HEK293 (cell line): ENCODE measurements at regions not wholly inside any gene's neighbourhood (a gene's known extent, or its start where the extent isn't known, plus 50 kb on each side); places are given as distances from the start of the nearest gene placed in this dataset.

Source experiments
- CTCF ChIA-PET: fragments of 350-600 bp; formaldehyde crosslinking; extraction: SDS; loops from one replicate; lab custom pipeline; 2021; ENCODE audit warnings: antibody characterized with exemption; lab: Yijun Ruan, JAX
- POLR2A ChIA-PET: fragments of 300-600 bp; formaldehyde crosslinking; extraction: SDS; loops from one replicate; lab custom pipeline; 2020; ENCODE audit warnings: antibody characterized with exemption, inconsistent platforms; lab: Yijun Ruan, JAX
- H3K27ac ChIP-seq: fragments of 200-500 bp; sonication (Bioruptor generic); 2 replicates; pipeline ENCODE4 v1.5.1; 2014; ENCODE audit warnings: low read depth, low read length, control low read depth, inconsistent platforms; ENCODE audit errors: extremely low read depth
- H3K36me3 ChIP-seq, 2 experiments: fragments of 200-500 bp in 1 of 2; sonication (Bioruptor generic) in 1 of 2; 1 replicate in 1 of 2; 2 replicates in 1 of 2; pipeline ENCODE4 v1.5.1; 2014 to 2017; ENCODE audit warnings: inconsistent platforms in 2 of 2, low read length in 2 of 2; ENCODE audit not compliant: control insufficient read depth in 2 of 2, insufficient read depth in 1 of 2
- H3K4me1 ChIP-seq: fragments of 200-500 bp; sonication (Bioruptor generic); 2 replicates; pipeline ENCODE4 v1.5.1; 2014; ENCODE audit warnings: mild to moderate bottlenecking, low read length, inconsistent platforms; ENCODE audit not compliant: control insufficient read depth, insufficient read depth
- H3K4me3 ChIP-seq: 2 replicates; pipeline ENCODE4 v1.5.1; 2011; ENCODE audit warnings: low read depth, mild to moderate bottlenecking, control low read depth, low read length, moderate library complexity
- H3K9me3 ChIP-seq: fragments of 200-500 bp; sonication (Bioruptor generic); 2 replicates; pipeline ENCODE4 v1.5.1; 2014; ENCODE audit warnings: low read depth, low read length, inconsistent platforms; ENCODE audit not compliant: control insufficient read depth, insufficient read depth
- BCL11B ChIP-seq: fragments of 450-650 bp; formaldehyde crosslinking; IDR thresholded peaks from 2 replicates; pipeline ENCODE4 v1.5.1; 2016; ENCODE audit warnings: low read depth, missing biosample characterization, missing genetic modification characterization
- KLF7 ChIP-seq: fragments of 450-650 bp; formaldehyde crosslinking; IDR thresholded peaks from 2 replicates; pipeline ENCODE4 v1.5.1; 2016; ENCODE audit warnings: missing biosample characterization, missing genetic modification characterization, borderline replicate concordance
- MEIS1 ChIP-seq: sonication (generic); formaldehyde crosslinking; IDR thresholded peaks from 2 replicates; pipeline ENCODE4 v1.8.1; 2022; ENCODE audit warnings: missing genetic modification reagents, mild to moderate bottlenecking, borderline replicate concordance
- SP7 ChIP-seq: fragments of 450-650 bp; formaldehyde crosslinking; IDR thresholded peaks from 2 replicates; pipeline ENCODE4 v1.5.1; 2016; ENCODE audit warnings: missing biosample characterization, missing genetic modification characterization
- WT1 ChIP-seq: fragments of 450-650 bp; formaldehyde crosslinking; IDR thresholded peaks from 2 replicates; pipeline ENCODE4 v1.5.1; 2016; ENCODE audit warnings: missing biosample characterization, missing genetic modification characterization
- YY2 ChIP-seq: fragments of 450-650 bp; formaldehyde crosslinking; IDR thresholded peaks from 2 replicates; pipeline ENCODE4 v1.5.1; 2016; ENCODE audit warnings: missing biosample characterization, missing genetic modification characterization
- ZBTB21 ChIP-seq: fragments of 450-650 bp; formaldehyde crosslinking; IDR thresholded peaks from 2 replicates; pipeline ENCODE4 v1.5.1; 2017; ENCODE audit warnings: missing biosample characterization, missing genetic modification characterization
- ZIC2 ChIP-seq: fragments of 450-650 bp; formaldehyde crosslinking; IDR thresholded peaks from 2 replicates; pipeline ENCODE4 v1.5.1; 2016; ENCODE audit warnings: missing biosample characterization, missing genetic modification characterization
- ZNF114 ChIP-seq: fragments of 450-650 bp; formaldehyde crosslinking; IDR thresholded peaks from 2 replicates; pipeline ENCODE4 v1.5.0; 2017; ENCODE audit warnings: missing biosample characterization, missing genetic modification characterization
- ZNF24 ChIP-seq: fragments of 450-650 bp; formaldehyde crosslinking; IDR thresholded peaks from 2 replicates; pipeline ENCODE4 v1.5.1; 2016; ENCODE audit warnings: missing biosample characterization, missing genetic modification characterization
- ZNF341 ChIP-seq: fragments of 450-650 bp; formaldehyde crosslinking; IDR thresholded peaks from 2 replicates; pipeline ENCODE4; 2016; ENCODE audit warnings: low read depth, missing biosample characterization, missing genetic modification characterization
- ZNF354C ChIP-seq: fragments of 450-650 bp; formaldehyde crosslinking; IDR thresholded peaks from 2 replicates; pipeline ENCODE4 v1.5.1; 2016; ENCODE audit warnings: missing biosample characterization, missing genetic modification characterization, low read depth, borderline replicate concordance
- ZNF391 ChIP-seq: fragments of 450-650 bp; formaldehyde crosslinking; IDR thresholded peaks from 2 replicates; pipeline ENCODE4 v1.5.1; 2016; ENCODE audit warnings: low read depth, missing biosample characterization, missing genetic modification characterization, borderline replicate concordance
- ZNF501 ChIP-seq: fragments of 450-650 bp; formaldehyde crosslinking; IDR thresholded peaks from 2 replicates; pipeline ENCODE4 v1.5.1; 2016; ENCODE audit warnings: missing biosample characterization, missing genetic modification characterization
- ZNF514 ChIP-seq: fragments of 450-650 bp; formaldehyde crosslinking; IDR thresholded peaks from 2 replicates; pipeline ENCODE4 v1.5.1; 2016; ENCODE audit warnings: missing biosample characterization, missing genetic modification characterization
- ZNF529 ChIP-seq: fragments of 450-650 bp; formaldehyde crosslinking; IDR thresholded peaks from 2 replicates; pipeline ENCODE4 v1.5.1; 2017; ENCODE audit warnings: missing genetic modification characterization, missing biosample characterization; ENCODE audit not compliant: insufficient replicate concordance
- ZNF561 ChIP-seq: fragments of 450-650 bp; IDR thresholded peaks from 2 replicates; pipeline ENCODE4 v1.5.1; 2018; ENCODE audit warnings: missing biosample characterization, missing genetic modification characterization, borderline replicate concordance
- ZNF571 ChIP-seq: fragments of 450-650 bp; formaldehyde crosslinking; IDR thresholded peaks from 2 replicates; pipeline ENCODE4 v1.5.0; 2017; ENCODE audit warnings: missing biosample characterization, missing genetic modification characterization
- ZNF76 ChIP-seq: fragments of 450-650 bp; formaldehyde crosslinking; IDR thresholded peaks from 2 replicates; pipeline ENCODE4; 2016; ENCODE audit warnings: low read depth, missing biosample characterization, missing genetic modification characterization, borderline replicate concordance
- ZNF777 ChIP-seq: fragments of 450-650 bp; formaldehyde crosslinking; IDR thresholded peaks from 2 replicates; pipeline ENCODE4 v1.5.1; 2017; ENCODE audit warnings: missing biosample characterization, missing genetic modification characterization, borderline replicate concordance
- ZNF785 ChIP-seq: fragments of 450-650 bp; formaldehyde crosslinking; IDR thresholded peaks from 2 replicates; pipeline ENCODE4 v1.5.1; 2016; ENCODE audit warnings: missing biosample characterization, missing genetic modification characterization
- ZNF791 ChIP-seq: fragments of 450-650 bp; formaldehyde crosslinking; IDR thresholded peaks from 2 replicates; pipeline ENCODE4 v1.5.1; 2016; ENCODE audit warnings: missing biosample characterization, missing genetic modification characterization
- TF ChIP-seq, protein P1 (sequence below): fragments of 450-650 bp; formaldehyde crosslinking; IDR thresholded peaks from 2 replicates; pipeline ENCODE4 v1.5.1; 2016; ENCODE audit warnings: missing biosample characterization, missing genetic modification characterization
- TF ChIP-seq, protein P2 (sequence below): fragments of 450-650 bp; formaldehyde crosslinking; IDR thresholded peaks from 2 replicates; pipeline ENCODE4 v1.5.1; 2016; ENCODE audit warnings: missing biosample characterization, missing genetic modification characterization, borderline replicate concordance

DNA sequence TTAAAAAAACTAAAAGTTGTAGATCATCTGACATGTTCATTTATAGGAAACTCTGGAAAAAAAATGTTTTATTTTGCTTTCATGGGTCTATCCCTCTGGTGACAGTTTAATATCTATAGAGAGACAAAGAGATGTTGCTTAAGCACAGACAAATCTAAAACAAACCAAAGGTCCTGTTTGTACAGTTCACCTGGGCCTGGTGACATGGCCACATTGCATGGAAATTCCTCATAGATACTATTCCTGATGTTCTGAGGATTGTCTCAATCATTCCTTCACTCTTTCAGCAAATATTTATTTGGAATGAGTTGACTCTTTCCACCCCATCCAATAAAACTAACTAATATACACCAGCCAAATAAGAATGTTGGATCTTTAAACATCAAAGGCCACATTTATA lies 259.1 kb upstream of the NOCT start:
- ChIA-PET CTCF (no interaction called here), POLR2A (no interaction called here)
- H3K27ac ChIP-seq = no peak overlapping the region
- no peak for TF ChIP-seq ZNF114
- no peak for TF ChIP-seq ZNF777
- no peak for TF ChIP-seq ZNF501 (tag by site-specific recombination)
- TF ChIP-seq ZBTB21 (tag by site-specific recombination) = no peak
- TF ChIP-seq ZNF354C = no peak
- no peaks in the 10 kb centered on the region for H3K36me3 ChIP-seq
- no peaks in the 10 kb centered on the region for H3K4me1 ChIP-seq
- H3K4me3 ChIP-seq = no peak overlapping the region
- no peaks in the 10 kb centered on the region for H3K9me3 ChIP-seq

- H3K9me3 ChIP-seq = no peaks in the 10 kb centered on the region
- no peaks in the 10 kb centered on the region for H3K36me3 ChIP-seq
- H3K27ac ChIP-seq = no peak overlapping the region
- ChIA-PET CTCF (no interaction called here), POLR2A (no interaction called here)
- H3K4me1 ChIP-seq = no peaks in the 10 kb centered on the region
- no peak for TF ChIP-seq ZNF391 (tag by site-specific recombination)
- TF ChIP-seq, all 188 proteins: peak for 0
- H3K4me3 ChIP-seq = no peak overlapping the region
Measured at GRCh38 chr4:138751309-138751708, 264.3 kb upstream of the NOCT start.

- Histone ChIP-seq H3K4me1 (no peaks in the 10 kb centered on the region), H3K9me3 (no peaks in the 10 kb centered on the region), H3K36me3 (no peaks in the 10 kb centered on the region), H3K27ac (no peak overlapping the region), H3K4me3 (no peak overlapping the region)
- ChIA-PET CTCF (no interaction called here), POLR2A (no interaction called here)
- TF ChIP-seq BCL11B (tag by site-specific recombination) (no peak), ZNF785 (tag by site-specific recombination) (no peak), ZNF341 (no peak), SP7 (tag by site-specific recombination) (no peak), ZNF791 (tag by site-specific recombination) (no peak), ZIC2 (tag by site-specific recombination) (no peak), KLF7 (no peak), ZNF114 (no peak), ZNF514 (tag by site-specific recombination) (no peak), WT1 (tag by site-specific recombination) (no peak), ZNF571 (no peak), ZNF561 (no peak)
- TF ChIP-seq, protein P1, sequence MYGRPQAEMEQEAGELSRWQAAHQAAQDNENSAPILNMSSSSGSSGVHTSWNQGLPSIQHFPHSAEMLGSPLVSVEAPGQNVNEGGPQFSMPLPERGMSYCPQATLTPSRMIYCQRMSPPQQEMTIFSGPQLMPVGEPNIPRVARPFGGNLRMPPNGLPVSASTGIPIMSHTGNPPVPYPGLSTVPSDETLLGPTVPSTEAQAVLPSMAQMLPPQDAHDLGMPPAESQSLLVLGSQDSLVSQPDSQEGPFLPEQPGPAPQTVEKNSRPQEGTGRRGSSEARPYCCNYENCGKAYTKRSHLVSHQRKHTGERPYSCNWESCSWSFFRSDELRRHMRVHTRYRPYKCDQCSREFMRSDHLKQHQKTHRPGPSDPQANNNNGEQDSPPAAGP = no peak
- TF ChIP-seq, protein P2, sequence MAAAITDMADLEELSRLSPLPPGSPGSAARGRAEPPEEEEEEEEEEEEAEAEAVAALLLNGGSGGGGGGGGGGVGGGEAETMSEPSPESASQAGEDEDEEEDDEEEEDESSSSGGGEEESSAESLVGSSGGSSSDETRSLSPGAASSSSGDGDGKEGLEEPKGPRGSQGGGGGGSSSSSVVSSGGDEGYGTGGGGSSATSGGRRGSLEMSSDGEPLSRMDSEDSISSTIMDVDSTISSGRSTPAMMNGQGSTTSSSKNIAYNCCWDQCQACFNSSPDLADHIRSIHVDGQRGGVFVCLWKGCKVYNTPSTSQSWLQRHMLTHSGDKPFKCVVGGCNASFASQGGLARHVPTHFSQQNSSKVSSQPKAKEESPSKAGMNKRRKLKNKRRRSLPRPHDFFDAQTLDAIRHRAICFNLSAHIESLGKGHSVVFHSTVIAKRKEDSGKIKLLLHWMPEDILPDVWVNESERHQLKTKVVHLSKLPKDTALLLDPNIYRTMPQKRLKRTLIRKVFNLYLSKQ (tag by site-specific recombination) = no peak
Measured at GRCh38 chr4:138749303-138749702, 266.3 kb upstream of the NOCT start.

DNA sequence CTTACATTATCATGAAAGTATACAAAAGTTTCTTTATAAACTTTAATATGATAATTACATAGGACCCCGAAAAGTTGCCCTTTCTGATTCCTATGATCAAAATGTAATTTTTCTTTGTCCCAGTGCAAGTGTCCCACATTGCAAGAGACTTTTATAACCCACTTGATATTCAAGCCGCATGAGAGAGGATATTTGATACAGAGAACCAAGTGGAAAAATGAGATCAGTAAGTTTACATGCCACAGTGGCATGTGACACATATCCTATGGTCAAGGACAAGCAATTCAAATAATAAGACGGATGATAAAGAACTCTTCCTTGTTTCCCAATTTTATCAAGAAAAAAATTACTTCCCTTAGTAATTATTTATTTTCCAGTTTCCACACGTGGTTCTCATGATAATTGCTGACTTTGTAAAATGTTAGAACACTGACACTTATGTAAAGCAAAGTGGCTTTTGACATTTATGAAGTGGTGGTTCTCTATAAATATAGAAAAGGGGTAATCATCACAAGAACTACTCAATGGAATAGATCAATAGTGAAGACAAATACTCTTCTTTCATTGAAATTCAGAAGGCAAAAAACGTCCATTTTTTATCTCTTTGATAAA lies 273.7 kb upstream of the NOCT start:
- H3K36me3 ChIP-seq = no peaks in the 10 kb centered on the region
- TF ChIP-seq ZNF76 (tag by site-specific recombination) (no peak), ZNF529 (tag by site-specific recombination) (no peak), ZNF24 (no peak), MEIS1 (CRISPR knock-in tag) (no peak), YY2 (no peak)
- ChIA-PET CTCF (no interaction called here), POLR2A (no interaction called here)
- H3K4me3 ChIP-seq = no peak overlapping the region
- no peaks in the 10 kb centered on the region for H3K9me3 ChIP-seq
- H3K27ac ChIP-seq = no peak overlapping the region
- no peaks in the 10 kb centered on the region for H3K4me1 ChIP-seq
